Transverse colon (tissue), 3 donors: ENCODE measurements at regions not wholly inside any gene's neighbourhood (a gene's known extent, or its start where the extent isn't known, plus 50 kb on each side); places are given as distances from the start of the nearest gene placed in this dataset.

Source experiments
- CTCF ChIP-seq, 5 experiments: fragments of 200-600 bp in 3 of 5; fragments of 450-650 bp in 2 of 5; sonication (generic) in 3 of 5; IDR thresholded peaks; 1 replicate in 2 of 5; 2 replicates in 3 of 5; pipeline ENCODE4 v1.5.1; 2016 to 2017; ENCODE audit warnings: antibody characterized with exemption in 5 of 5, inconsistent platforms in 3 of 5, mild to moderate bottlenecking in 2 of 5, moderate library complexity in 1 of 5
- POLR2A ChIP-seq: fragments of 450-650 bp; IDR thresholded peaks from one replicate; pipeline ENCODE4 v1.6.1; 2016; ENCODE audit warnings: antibody characterized with exemption, mild to moderate bottlenecking, moderate library complexity

GRCh38 chr10:8378198-8378983 is 323.9 kb downstream of the GATA3 start:
- TF ChIP-seq CTCF (IDR thresholded peaks at IDR 0.05): no peak
- TF ChIP-seq POLR2A: no peak
